Activated T-helper 9 cell treated with anti-CD3 and anti-CD28 coated beads, Interleukin-2, amount 50 U/mL, for 16 hours (primary cell): ENCODE measurements at regions not wholly inside any gene's neighbourhood (a gene's known extent, or its start where the extent isn't known, plus 50 kb on each side); places are given as distances from the start of the nearest gene placed in this dataset.

Experiments used
- DNase-seq: peaks from one replicate; pipeline ENCODE4 v3.0.0-alpha.2; 2020; ENCODE audit warnings: low read depth

- DNase-seq = no peak
These were observed 115.7 kb downstream of the OAT start for GRCh38 chr10:124302951-124303505.

- no peak for DNase-seq
These were observed 117.0 kb downstream of the OAT start for GRCh38 chr10:124301736-124302135.

DNA sequence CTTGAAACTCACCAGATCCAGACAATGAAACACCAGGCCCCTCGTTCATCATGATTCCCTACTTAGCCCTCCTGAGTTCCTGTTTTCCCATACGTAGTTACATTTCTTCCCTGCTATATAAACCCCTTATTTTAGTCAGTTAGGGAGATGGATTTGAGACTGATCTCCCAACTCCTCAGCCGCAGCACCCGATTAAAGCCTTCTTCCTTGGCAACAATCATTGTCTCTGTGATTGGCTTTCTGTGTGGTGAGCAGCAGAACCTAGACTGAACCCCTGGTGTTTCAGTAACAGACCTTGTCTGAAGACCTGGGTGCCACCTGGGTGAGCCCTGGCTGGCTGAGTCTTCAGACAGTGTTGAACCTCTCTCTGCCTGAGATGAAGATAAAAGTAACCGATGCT lies 118.0 kb downstream of the OAT start:
- DNase-seq = no peak

GRCh38 chr10:124300224-124300623 lies 118.5 kb downstream of the OAT start:
- DNase-seq = no peak

DNA sequence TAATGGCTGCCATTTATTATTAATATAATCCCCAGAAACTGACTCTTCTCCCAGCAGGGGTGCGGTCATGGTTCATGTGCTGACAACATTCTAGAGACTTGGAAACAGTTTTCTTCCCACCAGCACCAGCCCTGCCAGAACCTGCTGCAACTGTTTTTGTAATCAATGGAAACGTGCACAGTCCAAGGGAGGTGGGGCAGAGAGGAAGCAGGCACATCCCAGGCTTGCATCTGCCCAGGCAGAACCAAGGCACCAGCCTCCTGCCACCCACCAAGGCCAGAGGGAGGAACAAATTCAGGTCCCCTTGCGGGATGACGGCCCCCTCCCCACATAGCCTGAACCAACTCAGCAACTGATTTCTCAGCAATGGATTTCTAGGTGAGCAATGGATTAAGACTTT lies 119.0 kb downstream of the OAT start:
- no peak for DNase-seq

DNA sequence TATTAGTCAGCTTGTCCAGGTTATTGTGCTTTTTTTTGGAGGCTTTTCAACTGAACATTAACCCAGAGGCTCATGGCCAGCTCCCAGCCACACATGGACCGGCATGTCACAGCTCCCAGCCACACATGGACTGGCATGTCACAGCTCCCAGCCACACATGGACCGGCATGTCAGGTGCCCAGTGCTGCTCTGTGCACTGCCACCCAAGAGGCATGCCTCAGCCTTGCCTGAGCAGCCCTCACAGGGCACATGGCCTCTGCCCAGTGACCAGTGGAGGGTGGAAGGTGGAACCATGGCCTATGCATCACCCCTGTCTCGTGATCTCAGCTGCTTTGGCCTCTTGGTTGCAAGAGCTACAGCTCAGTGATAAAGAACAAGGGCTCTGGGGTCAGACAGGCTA lies 119.8 kb downstream of the OAT start:
- DNase-seq = no peak

DNA sequence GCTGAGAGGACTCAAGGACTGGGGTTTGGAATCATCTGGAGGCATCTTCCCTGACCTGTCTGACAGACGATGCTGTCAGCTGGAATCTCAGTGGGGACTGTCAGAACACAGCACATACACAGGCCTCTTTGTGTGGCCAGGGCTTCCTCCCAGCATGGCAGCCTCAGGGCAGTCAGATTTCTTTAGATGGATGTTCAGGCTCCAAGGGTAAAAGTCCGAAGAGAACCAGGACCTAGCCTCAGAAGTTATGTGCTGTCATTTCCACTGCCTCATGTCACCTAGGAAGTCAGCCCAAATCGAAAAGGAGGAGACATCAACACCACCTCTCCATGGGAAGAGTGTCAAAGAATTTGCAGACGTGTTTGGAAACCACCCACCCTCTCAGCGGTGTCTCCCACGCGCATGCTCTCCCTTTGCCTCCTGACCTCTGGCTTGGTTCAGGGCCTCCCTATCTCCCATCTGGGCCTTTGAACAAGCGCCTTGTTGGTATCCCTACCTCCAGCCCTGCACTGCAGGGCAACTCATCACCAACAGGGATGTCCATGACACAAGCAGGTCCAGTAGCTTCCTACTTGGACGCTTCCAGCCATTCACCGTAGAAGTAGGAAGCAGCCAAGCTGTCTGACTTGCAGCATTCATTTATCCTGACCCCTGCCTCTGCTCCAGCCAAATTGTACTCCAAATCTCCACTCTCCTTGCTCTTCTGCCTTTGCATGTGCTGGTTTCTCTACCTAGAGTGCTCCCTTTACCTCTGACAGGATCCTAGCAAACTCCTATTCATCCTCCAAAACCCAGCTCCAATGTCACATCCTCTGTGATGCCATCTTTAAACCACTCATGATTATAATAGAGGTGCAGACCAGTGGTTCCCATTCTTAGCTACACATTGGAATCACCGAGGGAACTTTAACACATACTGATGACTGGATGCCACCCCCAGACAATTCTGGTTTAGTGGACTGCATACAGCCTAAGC lies 121.6 kb downstream of the OAT start:
- no peak for DNase-seq

- no peak for DNase-seq
These were observed 122.5 kb downstream of the OAT start for GRCh38 chr10:124296121-124296812.

DNA sequence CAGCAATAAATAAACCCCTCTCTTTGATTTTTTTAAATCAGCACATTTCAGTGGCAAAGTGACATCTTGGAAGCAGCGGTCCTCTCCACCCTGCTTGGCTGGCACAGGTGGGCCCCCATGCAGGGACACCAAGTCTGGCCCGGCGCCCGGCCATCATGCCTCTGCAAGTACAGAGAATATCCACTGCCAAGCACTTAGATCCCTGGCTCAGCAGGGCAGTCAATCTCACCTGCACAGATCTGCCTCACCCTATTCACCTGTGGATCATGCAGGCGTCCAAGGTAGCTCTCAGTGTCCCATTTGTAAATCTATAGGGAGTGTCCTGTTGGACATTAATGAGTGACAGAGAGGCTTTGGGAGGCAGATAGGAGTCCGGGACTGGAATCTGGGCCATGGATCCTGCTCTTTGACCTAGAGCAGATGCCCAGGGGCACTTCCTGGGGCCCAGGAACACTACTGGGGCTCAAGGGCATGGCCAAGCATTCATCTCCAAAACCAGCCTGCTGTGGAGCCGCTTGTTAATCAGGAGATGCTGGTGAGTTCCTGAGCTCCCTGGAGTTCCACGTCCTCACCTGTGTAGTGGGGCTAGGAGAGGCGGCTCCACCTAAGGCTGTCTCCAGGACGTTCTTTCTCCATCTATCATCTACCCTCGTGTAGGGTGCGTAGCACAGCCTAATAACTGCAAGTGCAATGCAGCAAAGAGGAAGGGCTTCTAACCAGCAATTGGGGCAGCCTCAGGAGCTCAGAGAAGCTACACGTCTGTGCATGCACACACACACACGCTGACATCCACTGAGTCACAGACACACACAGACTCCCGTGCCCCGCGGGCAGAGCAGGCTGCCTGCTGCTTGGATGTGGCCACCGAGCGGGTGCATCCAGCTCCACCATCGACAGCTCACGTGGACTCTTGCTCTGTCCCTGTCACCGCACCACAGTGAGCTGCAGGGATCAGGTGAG lies 123.6 kb downstream of the OAT start:
- DNase-seq = no peak

DNA sequence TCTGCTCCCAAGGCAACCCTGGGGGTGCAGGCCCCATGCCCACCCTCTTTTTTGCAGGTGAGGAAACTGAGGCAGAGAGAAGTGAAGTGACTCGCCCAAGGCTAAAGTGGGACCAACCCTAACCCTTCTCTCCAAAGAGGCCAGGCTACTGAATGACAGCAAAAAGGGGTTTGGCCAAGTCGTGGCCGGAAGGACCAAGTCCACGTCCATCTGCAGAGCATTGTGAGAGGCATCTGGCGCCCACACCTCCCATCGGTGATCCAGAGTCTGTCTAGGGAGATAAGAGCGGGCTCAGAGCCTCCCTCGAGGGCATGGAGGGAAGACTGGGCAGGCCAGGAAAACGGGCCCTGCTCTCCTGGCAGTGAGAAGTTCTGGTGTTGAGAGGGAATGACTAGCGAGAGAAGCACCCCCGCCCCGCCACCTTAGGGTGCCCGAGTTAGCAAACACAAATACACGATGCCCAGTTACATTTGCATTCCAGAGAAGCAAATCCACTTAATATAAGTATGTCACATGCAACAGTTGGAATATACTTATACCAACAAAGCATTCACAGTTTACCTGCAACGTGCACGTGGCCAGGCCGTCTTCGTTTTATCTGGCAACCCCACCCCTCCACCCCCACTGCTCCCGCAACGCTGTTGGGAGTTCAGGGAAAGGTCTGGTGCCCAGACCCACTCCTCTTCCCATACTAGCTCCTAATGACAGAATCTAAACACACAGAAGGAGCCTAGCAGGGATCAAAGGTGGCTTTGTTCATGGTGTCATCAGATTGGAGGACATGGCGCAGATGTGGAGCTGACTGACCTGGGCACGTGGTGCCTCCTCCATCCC lies 124.9 kb downstream of the OAT start:
- DNase-seq = no peak

DNA sequence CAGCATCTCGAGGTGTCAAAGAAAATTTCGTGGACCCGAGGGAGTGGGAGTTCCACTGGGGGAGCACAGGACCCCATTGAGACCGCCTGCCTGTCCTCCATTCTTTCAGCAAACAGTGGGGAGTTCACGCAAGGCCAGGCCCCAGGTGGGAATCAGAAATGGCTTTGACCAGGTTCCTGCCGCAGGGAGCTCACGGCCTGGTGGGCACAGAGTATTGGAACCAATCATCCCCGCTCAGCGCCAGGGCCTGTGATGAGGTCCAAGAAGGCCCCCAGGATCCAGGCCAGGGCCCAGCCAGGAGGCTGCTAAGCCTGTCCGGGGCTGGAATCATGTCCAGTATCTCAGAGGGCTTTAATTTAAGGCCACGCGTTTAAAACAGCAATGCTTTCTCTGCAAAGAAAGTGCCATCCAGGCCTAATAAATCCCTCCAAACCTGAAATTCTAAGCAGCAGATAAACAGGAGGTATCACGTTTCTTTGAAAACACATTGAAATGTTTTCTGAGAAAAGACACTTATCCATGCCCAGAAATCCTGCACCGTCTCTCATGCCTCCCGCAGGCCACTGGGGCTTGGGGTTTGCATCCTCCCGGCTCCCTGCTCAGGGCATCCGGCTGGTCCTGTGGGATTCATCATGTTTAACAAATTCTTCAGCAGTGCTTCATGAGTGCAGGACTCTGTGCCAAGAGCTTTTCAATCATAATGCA lies 125.7 kb downstream of the OAT start:
- no peak for DNase-seq

DNA sequence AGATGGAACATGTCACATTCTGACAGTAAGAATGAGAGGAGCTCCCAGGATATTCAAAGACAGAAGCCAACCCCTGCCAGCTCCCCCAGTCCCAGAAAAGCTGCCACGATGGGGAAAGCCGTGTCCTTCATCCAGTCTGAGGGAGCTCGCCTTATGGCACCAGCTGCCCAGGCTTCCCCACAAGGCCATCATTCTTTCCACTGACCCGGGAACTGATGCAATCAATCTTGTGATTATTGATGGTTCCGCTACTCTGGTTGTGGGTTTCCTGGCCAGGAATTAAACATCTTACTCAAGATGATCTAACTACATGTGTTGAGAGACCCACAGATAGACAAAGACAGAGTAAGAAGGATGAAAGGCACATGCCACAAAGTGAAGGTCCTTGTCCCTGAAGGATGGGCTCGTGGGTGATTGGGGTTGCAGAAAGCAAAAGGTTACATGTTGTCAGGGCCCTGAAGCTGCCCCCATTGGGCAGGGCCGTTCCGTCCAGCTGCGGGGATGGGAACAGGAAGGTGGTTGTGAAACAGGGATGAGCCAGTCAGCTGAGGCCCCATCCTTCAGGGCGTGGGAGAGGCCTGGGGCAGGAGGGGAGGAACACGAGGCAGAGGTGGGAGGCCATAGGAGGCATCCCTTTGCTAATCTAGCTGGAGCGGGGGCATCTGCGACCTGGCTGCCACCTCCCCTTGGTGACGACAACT lies 127.6 kb downstream of the OAT start:
- no peak for DNase-seq

GRCh38 chr10:124289851-124290795 lies 128.6 kb downstream of the OAT start:
- no peak for DNase-seq

GRCh38 chr10:124288928-124289850 lies 129.5 kb downstream of the OAT start:
- DNase-seq = no peak

- no peak for DNase-seq
These were observed 130.2 kb downstream of the OAT start for GRCh38 chr10:124288486-124288885.

DNA sequence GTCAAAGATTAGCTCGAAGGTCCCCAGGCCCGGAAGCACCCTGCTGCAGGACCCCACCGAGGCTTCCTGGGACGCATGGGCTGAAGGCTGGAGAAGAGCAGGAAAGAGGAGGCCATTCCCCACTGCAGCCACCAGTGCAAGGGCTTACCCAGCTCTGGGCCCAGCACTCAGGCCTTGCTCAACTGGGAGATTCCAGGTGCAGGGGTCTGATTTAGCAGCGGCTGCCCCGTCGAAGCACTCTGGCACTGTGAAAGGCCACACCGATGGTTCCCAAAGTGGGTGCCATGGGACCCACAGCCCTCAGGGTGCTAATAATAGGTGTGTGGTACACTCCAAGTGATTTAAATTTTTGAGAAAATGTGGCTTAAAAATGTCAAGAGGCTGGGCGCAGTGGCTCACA lies 130.9 kb downstream of the OAT start:
- no peak for DNase-seq

DNA sequence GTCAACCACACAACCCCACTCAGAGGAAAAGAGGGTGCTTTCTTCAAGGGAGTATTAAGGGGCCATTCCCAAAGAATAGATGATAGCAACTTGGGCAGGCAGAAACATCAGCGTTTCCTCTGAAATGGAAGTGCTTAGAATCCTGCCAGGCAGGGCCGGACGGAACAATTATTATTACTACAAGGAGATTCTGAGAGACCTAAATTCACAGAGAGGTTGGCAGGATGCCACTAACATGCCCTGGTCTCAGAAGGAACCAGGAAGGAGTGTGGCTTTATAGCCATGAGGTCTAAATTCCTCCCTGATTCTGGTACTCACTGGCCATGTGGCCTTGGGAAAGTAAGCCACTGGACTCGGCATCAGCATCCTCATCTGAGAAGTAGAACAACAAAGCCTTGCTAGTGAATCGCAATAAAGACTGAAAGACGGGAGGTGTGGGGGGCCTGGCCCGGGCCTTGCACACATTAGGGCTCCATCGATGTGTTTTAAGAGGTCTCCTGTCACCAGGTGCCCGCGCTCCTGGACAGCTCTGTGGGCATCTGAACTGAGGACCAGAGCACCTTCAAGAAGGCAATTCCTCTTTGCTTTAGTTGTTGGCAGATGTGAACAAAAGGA lies 131.5 kb downstream of the OAT start:
- DNase-seq = no peak
